Calu3 (cell line): ENCODE measurements at regions not wholly inside any gene's neighbourhood (a gene's known extent, or its start where the extent isn't known, plus 50 kb on each side); places are given as distances from the start of the nearest gene placed in this dataset.

Experiments used
- BruUV-seq: library from RNA; stranded (reverse); fragments of 400-500 nt; replicated peaks from 2 replicates; lab custom pipeline; 2021; lab: Mats Ljungman, UMichigan
- CTCF ChIA-PET: fragments of 300-600 bp; sonication (Branson Sonifier 250); formaldehyde crosslinking; loops from one replicate; lab custom pipeline; 2022; ENCODE audit warnings: antibody characterized with exemption; lab: Charles Lee
- DNase-seq: peaks from one replicate; pipeline ENCODE4 v3.0.0; 2022
- H3K27ac Mint-ChIP-seq: one replicate; pipeline ENCODE4 v1.8.0; 2022; ENCODE audit warnings: mixed read lengths; ENCODE audit not compliant: unreplicated experiment
- H3K27me3 Mint-ChIP-seq: one replicate; pipeline ENCODE4 v1.8.0; 2022; ENCODE audit warnings: mixed read lengths; ENCODE audit not compliant: unreplicated experiment
- H3K36me3 Mint-ChIP-seq: one replicate; pipeline ENCODE4 v1.8.0; 2022; ENCODE audit warnings: mild to moderate bottlenecking, moderate library complexity, mixed read lengths; ENCODE audit not compliant: insufficient read depth, unreplicated experiment
- H3K4me1 Mint-ChIP-seq: one replicate; pipeline ENCODE4 v1.8.0; 2022; ENCODE audit warnings: mild to moderate bottlenecking, low read depth, mixed read lengths; ENCODE audit not compliant: unreplicated experiment
- H3K4me3 Mint-ChIP-seq: one replicate; pipeline ENCODE4 v1.8.0; 2022; ENCODE audit warnings: mild to moderate bottlenecking, low read depth, moderate library complexity, mixed read lengths; ENCODE audit not compliant: unreplicated experiment
- H3K9me3 Mint-ChIP-seq: one replicate; pipeline ENCODE4 v1.8.0; 2022; ENCODE audit warnings: low read depth, mixed read lengths; ENCODE audit not compliant: unreplicated experiment
- CTCF ChIP-seq: fragments of 200-600 bp; IDR thresholded peaks from one replicate; pipeline ENCODE4 v1.8.0; 2022; ENCODE audit warnings: antibody characterized with exemption; ENCODE audit not compliant: unreplicated experiment
- intact Hi-C: fragments of 100-400 bp; cut with micrococcal nuclease; formaldehyde crosslinking; loops from one replicate; pipeline ENCODE4 v1.10.0; 2022; ENCODE audit not compliant: unreplicated experiment

GRCh38 chr2:129732630-129733026, 246.8 kb upstream of the RAB6C start:
- no TSS peak for BruUV-seq
- no peaks in the 10 kb centered on the region for H3K27me3 Mint-ChIP-seq
- TF ChIP-seq CTCF: no peak
- H3K36me3 Mint-ChIP-seq: no peaks in the 10 kb centered on the region
- no peak overlapping the region for H3K27ac Mint-ChIP-seq
- intact Hi-C loops: no loop called here
- no peaks in the 10 kb centered on the region for H3K9me3 Mint-ChIP-seq
- no peak overlapping the region for H3K4me3 Mint-ChIP-seq
- DNase-seq: no peak
- no peaks in the 10 kb centered on the region for H3K4me1 Mint-ChIP-seq
- CTCF ChIA-PET: no interaction called here

GRCh38 chr2:129733041-129733440, 246.4 kb upstream of the RAB6C start:
- H3K9me3 Mint-ChIP-seq: no peaks in the 10 kb centered on the region
- no peaks in the 10 kb centered on the region for H3K27me3 Mint-ChIP-seq
- H3K4me1 Mint-ChIP-seq: no peaks in the 10 kb centered on the region
- no peak overlapping the region for H3K27ac Mint-ChIP-seq
- TF ChIP-seq CTCF: no peak
- intact Hi-C loops: no loop called here
- CTCF ChIA-PET: no interaction called here
- BruUV-seq: no TSS peak
- no peak for DNase-seq
- no peak overlapping the region for H3K4me3 Mint-ChIP-seq
- H3K36me3 Mint-ChIP-seq: no peaks in the 10 kb centered on the region

GRCh38 chr2:129733579-129733978, 245.9 kb upstream of the RAB6C start:
- DNase-seq: no peak
- CTCF ChIA-PET: no interaction called here
- no peaks in the 10 kb centered on the region for H3K27me3 Mint-ChIP-seq
- no peak overlapping the region for H3K27ac Mint-ChIP-seq
- H3K4me3 Mint-ChIP-seq: no peak overlapping the region
- H3K9me3 Mint-ChIP-seq: no peaks in the 10 kb centered on the region
- H3K36me3 Mint-ChIP-seq: no peaks in the 10 kb centered on the region
- no peaks in the 10 kb centered on the region for H3K4me1 Mint-ChIP-seq
- BruUV-seq: no TSS peak
- intact Hi-C loops: no loop called here
- TF ChIP-seq CTCF: no peak

- H3K4me1 Mint-ChIP-seq: no peaks in the 10 kb centered on the region
- TF ChIP-seq CTCF: no peak
- BruUV-seq: no TSS peak
- H3K27me3 Mint-ChIP-seq: no peaks in the 10 kb centered on the region
- no peaks in the 10 kb centered on the region for H3K9me3 Mint-ChIP-seq
- H3K4me3 Mint-ChIP-seq: no peak overlapping the region
- CTCF ChIA-PET: no interaction called here
- no peaks in the 10 kb centered on the region for H3K36me3 Mint-ChIP-seq
- DNase-seq: no peak
- no peak overlapping the region for H3K27ac Mint-ChIP-seq
- intact Hi-C loops: no loop called here
These were observed 245.0 kb upstream of the RAB6C start for GRCh38 chr2:129734343-129735034.
